ENCODE measurements at regions not wholly inside any gene's neighbourhood (a gene's known extent, or its start where the extent isn't known, plus 50 kb on each side); places are given as distances from the start of the nearest gene placed in this dataset.

DNA sequence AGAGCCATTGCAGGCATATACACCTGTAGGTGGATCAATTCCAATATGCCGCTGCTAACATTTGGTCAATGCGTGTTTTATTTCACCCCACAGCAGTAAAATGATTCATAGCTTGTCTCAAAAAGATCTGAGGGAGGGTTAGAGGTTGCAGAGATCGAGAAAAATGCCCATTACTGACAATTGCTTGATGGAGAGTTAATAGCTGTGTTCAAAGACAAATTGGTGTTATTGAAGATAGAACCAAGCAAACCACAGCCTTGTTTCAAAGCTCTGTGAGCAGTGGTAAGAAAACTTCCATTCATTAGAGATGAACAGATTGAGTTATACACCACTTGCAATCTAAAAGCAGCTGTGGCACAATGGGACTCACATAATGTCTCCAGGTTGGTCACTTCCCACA lies 95.4 kb downstream of the KCNE4 start:
- no peak overlapping the region for H3K4me3 ChIP-seq (ENCODE audit: low read depth, low read length)
- TF ChIP-seq CTCF (IDR thresholded peaks at IDR 0.05; ENCODE audit: low read depth, low read length, missing control alignments) = no peak
- in situ Hi-C loops (cut with HindIII; ENCODE audit: low sequenced_read_pairs) = no loop called here
- DNase-seq (ENCODE audit: low read depth) = no peak

DNA sequence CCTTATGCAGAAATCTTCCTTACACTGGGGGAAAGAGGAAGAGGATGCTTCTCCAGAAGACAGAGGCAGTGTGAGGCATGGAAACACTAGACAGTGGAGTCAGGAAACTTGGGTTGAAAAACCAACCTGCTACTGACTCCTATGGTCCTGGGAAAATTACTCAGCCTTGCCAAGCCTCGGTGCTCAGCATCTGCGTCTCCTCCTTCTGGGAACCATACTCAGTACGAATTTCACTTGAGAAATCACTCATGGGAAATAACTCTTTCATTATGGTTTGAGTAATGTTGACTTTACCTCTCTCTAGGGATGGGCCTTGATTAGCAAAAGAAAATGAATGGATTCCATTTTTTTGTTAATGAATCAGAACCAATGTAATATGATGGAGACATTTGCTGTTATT lies 96.5 kb downstream of the KCNE4 start:
- H3K4me3 ChIP-seq (ENCODE audit: low read depth, low read length) = no peak overlapping the region
- DNase-seq (ENCODE audit: low read depth) = no peak
- no peak for TF ChIP-seq CTCF (IDR thresholded peaks at IDR 0.05; ENCODE audit: low read depth, low read length, missing control alignments)
- in situ Hi-C loops (cut with HindIII; ENCODE audit: low sequenced_read_pairs) = no loop called here

DNA sequence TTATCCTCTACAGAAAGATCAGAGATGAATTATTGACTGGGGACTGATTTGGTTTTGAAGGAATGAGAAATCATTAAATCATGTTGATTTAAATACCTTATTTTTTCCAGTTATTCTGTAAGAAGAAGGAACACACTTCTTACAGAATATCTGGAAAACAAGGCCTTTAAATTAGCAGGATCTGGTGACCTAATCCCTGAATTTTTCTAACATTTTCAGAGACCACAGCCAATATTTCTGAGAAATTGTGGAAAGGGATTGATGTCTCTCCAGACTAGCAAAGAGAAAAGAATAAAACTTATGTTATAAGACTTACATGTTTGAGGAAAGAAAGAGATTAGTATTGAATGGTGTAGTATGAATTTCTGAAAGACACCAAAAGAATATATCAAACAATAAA lies 104.0 kb downstream of the KCNE4 start:
- in situ Hi-C loops (cut with HindIII; ENCODE audit: low sequenced_read_pairs) = no loop called here
- H3K4me3 ChIP-seq (ENCODE audit: low read depth, low read length) = no peak overlapping the region
- no peak for DNase-seq (ENCODE audit: low read depth)
- no peak for TF ChIP-seq CTCF (IDR thresholded peaks at IDR 0.05; ENCODE audit: low read depth, low read length, missing control alignments)

- no peak for DNase-seq (ENCODE audit: low read depth)
- in situ Hi-C loops (cut with HindIII; ENCODE audit: low sequenced_read_pairs) = no loop called here
- no peak for TF ChIP-seq CTCF (IDR thresholded peaks at IDR 0.05; ENCODE audit: low read depth, low read length, missing control alignments)
These were observed 110.0 kb downstream of the KCNE4 start for GRCh38 chr2:223161873-223162458.

GRCh38 chr2:223165423-223166214 lies 113.6 kb downstream of the KCNE4 start:
- TF ChIP-seq CTCF (IDR thresholded peaks at IDR 0.05; ENCODE audit: low read depth, low read length, missing control alignments) = no peak
- no peak overlapping the region for H3K4me3 ChIP-seq (ENCODE audit: low read depth, low read length)
- no peak for DNase-seq (ENCODE audit: low read depth)
- in situ Hi-C loops (cut with HindIII; ENCODE audit: low sequenced_read_pairs) = no loop called here

More at GRCh38 chr2:223161873-223162458, 110.0 kb downstream of the KCNE4 start:
- no peak overlapping the region for H3K4me3 ChIP-seq (ENCODE audit: low read depth, low read length)

GRCh38 chr2:223166215-223166493 lies 114.2 kb downstream of the KCNE4 start:
- no peak for DNase-seq (ENCODE audit: low read depth)
- no peak for TF ChIP-seq CTCF (IDR thresholded peaks at IDR 0.05; ENCODE audit: low read depth, low read length, missing control alignments)
- H3K4me3 ChIP-seq (ENCODE audit: low read depth, low read length) = no peak overlapping the region
- in situ Hi-C loops (cut with HindIII; ENCODE audit: low sequenced_read_pairs) = no loop called here

All from astrocyte of the cerebellum (primary cell).